ENCODE measurements at regions not wholly inside any gene's neighbourhood (a gene's known extent, or its start where the extent isn't known, plus 50 kb on each side); places are given as distances from the start of the nearest gene placed in this dataset.
"Not testable (repeated sequence)": the region's sequence is repeated elsewhere in the genome, so short reads cannot be mapped to it uniquely, and the experiment has no call there.

GRCh38 chr1:146654763-146655162, 283.4 kb upstream of the NBPF12 start:
- CTCF ChIA-PET; H3K4me1 Mint-ChIP-seq (ENCODE audit: low read depth, unreplicated experiment); DNase-seq; H3K9me3 Mint-ChIP-seq (ENCODE audit: low read depth, unreplicated experiment); BruUV-seq (replicated peaks); H3K27ac Mint-ChIP-seq (ENCODE audit: unreplicated experiment); H3K4me3 Mint-ChIP-seq (ENCODE audit: low read depth, unreplicated experiment); H3K36me3 Mint-ChIP-seq (ENCODE audit: insufficient read depth, unreplicated experiment); H3K27me3 Mint-ChIP-seq (ENCODE audit: unreplicated experiment); intact Hi-C loops (cut with micrococcal nuclease; ENCODE audit: unreplicated experiment): not testable (repeated sequence)

- H3K36me3 Mint-ChIP-seq (ENCODE audit: insufficient read depth, unreplicated experiment); H3K4me3 Mint-ChIP-seq (ENCODE audit: low read depth, unreplicated experiment); H3K9me3 Mint-ChIP-seq (ENCODE audit: low read depth, unreplicated experiment); DNase-seq; BruUV-seq (replicated peaks); H3K4me1 Mint-ChIP-seq (ENCODE audit: low read depth, unreplicated experiment); H3K27ac Mint-ChIP-seq (ENCODE audit: unreplicated experiment); intact Hi-C loops (cut with micrococcal nuclease; ENCODE audit: unreplicated experiment); CTCF ChIA-PET: not testable (repeated sequence)
- H3K27me3 Mint-ChIP-seq (ENCODE audit: unreplicated experiment) = peaks cover 12% of the 10 kb centered on the region
These were observed 292.0 kb upstream of the NBPF12 start for GRCh38 chr1:146645978-146646604.

GRCh38 chr1:146641534-146641933, 296.6 kb upstream of the NBPF12 start:
- peaks cover 13% of the 10 kb centered on the region for H3K27me3 Mint-ChIP-seq (ENCODE audit: unreplicated experiment)
- H3K4me3 Mint-ChIP-seq (ENCODE audit: low read depth, unreplicated experiment); H3K9me3 Mint-ChIP-seq (ENCODE audit: low read depth, unreplicated experiment); H3K36me3 Mint-ChIP-seq (ENCODE audit: insufficient read depth, unreplicated experiment); BruUV-seq (replicated peaks); CTCF ChIA-PET; DNase-seq; intact Hi-C loops (cut with micrococcal nuclease; ENCODE audit: unreplicated experiment); H3K4me1 Mint-ChIP-seq (ENCODE audit: low read depth, unreplicated experiment); H3K27ac Mint-ChIP-seq (ENCODE audit: unreplicated experiment): not testable (repeated sequence)

- H3K4me3 Mint-ChIP-seq (ENCODE audit: low read depth, unreplicated experiment); H3K36me3 Mint-ChIP-seq (ENCODE audit: insufficient read depth, unreplicated experiment); DNase-seq; H3K27ac Mint-ChIP-seq (ENCODE audit: unreplicated experiment); BruUV-seq (replicated peaks); intact Hi-C loops (cut with micrococcal nuclease; ENCODE audit: unreplicated experiment); CTCF ChIA-PET; H3K9me3 Mint-ChIP-seq (ENCODE audit: low read depth, unreplicated experiment); H3K4me1 Mint-ChIP-seq (ENCODE audit: low read depth, unreplicated experiment): not testable (repeated sequence)
- H3K27me3 Mint-ChIP-seq (ENCODE audit: unreplicated experiment) = peaks cover 17% of the 10 kb centered on the region
These were observed 297.5 kb upstream of the NBPF12 start for GRCh38 chr1:146640671-146641070.

GRCh38 chr1:146630302-146630701, 307.8 kb upstream of the NBPF12 start:
- intact Hi-C loops (cut with micrococcal nuclease; ENCODE audit: unreplicated experiment); H3K36me3 Mint-ChIP-seq (ENCODE audit: insufficient read depth, unreplicated experiment); CTCF ChIA-PET; H3K9me3 Mint-ChIP-seq (ENCODE audit: low read depth, unreplicated experiment); BruUV-seq (replicated peaks); H3K4me3 Mint-ChIP-seq (ENCODE audit: low read depth, unreplicated experiment); H3K4me1 Mint-ChIP-seq (ENCODE audit: low read depth, unreplicated experiment); H3K27me3 Mint-ChIP-seq (ENCODE audit: unreplicated experiment); DNase-seq; H3K27ac Mint-ChIP-seq (ENCODE audit: unreplicated experiment): not testable (repeated sequence)

- DNase-seq; H3K27me3 Mint-ChIP-seq (ENCODE audit: unreplicated experiment); H3K4me3 Mint-ChIP-seq (ENCODE audit: low read depth, unreplicated experiment); intact Hi-C loops (cut with micrococcal nuclease; ENCODE audit: unreplicated experiment); BruUV-seq (replicated peaks); CTCF ChIA-PET; H3K36me3 Mint-ChIP-seq (ENCODE audit: insufficient read depth, unreplicated experiment); H3K9me3 Mint-ChIP-seq (ENCODE audit: low read depth, unreplicated experiment); H3K4me1 Mint-ChIP-seq (ENCODE audit: low read depth, unreplicated experiment); H3K27ac Mint-ChIP-seq (ENCODE audit: unreplicated experiment): not testable (repeated sequence)
These were observed 319.5 kb upstream of the NBPF12 start for GRCh38 chr1:146618582-146618981.

GRCh38 chr1:146604681-146605080, 333.4 kb upstream of the NBPF12 start:
- DNase-seq; CTCF ChIA-PET; H3K27me3 Mint-ChIP-seq (ENCODE audit: unreplicated experiment): not testable (repeated sequence)

GRCh38 chr1:146600720-146601307, 337.3 kb upstream of the NBPF12 start:
- H3K27me3 Mint-ChIP-seq (ENCODE audit: unreplicated experiment); H3K27ac Mint-ChIP-seq (ENCODE audit: unreplicated experiment); DNase-seq; BruUV-seq (replicated peaks); H3K9me3 Mint-ChIP-seq (ENCODE audit: low read depth, unreplicated experiment); H3K36me3 Mint-ChIP-seq (ENCODE audit: insufficient read depth, unreplicated experiment); H3K4me3 Mint-ChIP-seq (ENCODE audit: low read depth, unreplicated experiment); H3K4me1 Mint-ChIP-seq (ENCODE audit: low read depth, unreplicated experiment); intact Hi-C loops (cut with micrococcal nuclease; ENCODE audit: unreplicated experiment); CTCF ChIA-PET: not testable (repeated sequence)

More at GRCh38 chr1:146604681-146605080, 333.4 kb upstream of the NBPF12 start:
- H3K36me3 Mint-ChIP-seq (ENCODE audit: insufficient read depth, unreplicated experiment); BruUV-seq (replicated peaks); intact Hi-C loops (cut with micrococcal nuclease; ENCODE audit: unreplicated experiment); H3K4me3 Mint-ChIP-seq (ENCODE audit: low read depth, unreplicated experiment); H3K27ac Mint-ChIP-seq (ENCODE audit: unreplicated experiment); H3K9me3 Mint-ChIP-seq (ENCODE audit: low read depth, unreplicated experiment); H3K4me1 Mint-ChIP-seq (ENCODE audit: low read depth, unreplicated experiment): not testable (repeated sequence)

GRCh38 chr1:146599906-146600305, 338.2 kb upstream of the NBPF12 start:
- CTCF ChIA-PET; H3K36me3 Mint-ChIP-seq (ENCODE audit: insufficient read depth, unreplicated experiment); intact Hi-C loops (cut with micrococcal nuclease; ENCODE audit: unreplicated experiment); H3K9me3 Mint-ChIP-seq (ENCODE audit: low read depth, unreplicated experiment); BruUV-seq (replicated peaks); H3K4me1 Mint-ChIP-seq (ENCODE audit: low read depth, unreplicated experiment); H3K27ac Mint-ChIP-seq (ENCODE audit: unreplicated experiment); H3K27me3 Mint-ChIP-seq (ENCODE audit: unreplicated experiment); DNase-seq; H3K4me3 Mint-ChIP-seq (ENCODE audit: low read depth, unreplicated experiment): not testable (repeated sequence)

GRCh38 chr1:146581229-146581628, 352.4 kb upstream of the NOTCH2NLA start:
- H3K36me3 Mint-ChIP-seq (ENCODE audit: insufficient read depth, unreplicated experiment); H3K4me3 Mint-ChIP-seq (ENCODE audit: low read depth, unreplicated experiment); intact Hi-C loops (cut with micrococcal nuclease; ENCODE audit: unreplicated experiment); CTCF ChIA-PET; BruUV-seq (replicated peaks); H3K4me1 Mint-ChIP-seq (ENCODE audit: low read depth, unreplicated experiment); H3K9me3 Mint-ChIP-seq (ENCODE audit: low read depth, unreplicated experiment); DNase-seq; H3K27ac Mint-ChIP-seq (ENCODE audit: unreplicated experiment): not testable (repeated sequence)
- H3K27me3 Mint-ChIP-seq (ENCODE audit: unreplicated experiment) = peaks cover 18% of the 10 kb centered on the region

Measured in Calu3 (cell line).